Heart right ventricle (tissue), 16 donors: ENCODE measurements at regions not wholly inside any gene's neighbourhood (a gene's known extent, or its start where the extent isn't known, plus 50 kb on each side); places are given as distances from the start of the nearest gene placed in this dataset.

Experiments used
- ATAC-seq, 8 donors: fragments of 200-7000 bp; cut with Tn5 transposase; one replicate each; pipeline ENCODE4 v1.9.1; 2020; ENCODE audit warnings: mild to moderate bottlenecking in 8 of 8, moderate library complexity in 8 of 8, moderate number of reproducible peaks in 1 of 8
- DNase-seq, 2 donors: peaks; one replicate each; pipeline ENCODE4 v3.0.0-alpha.2; 2020
- H3K27ac ChIP-seq, 10 donors: fragments of 200-600 bp; sonication (generic) in 2 of 10; one replicate each; pipeline versions ENCODE4 v1.5.0 to v1.8.0; 2020 to 2022; ENCODE audit warnings: mild to moderate bottlenecking in 3 of 10
- H3K27me3 ChIP-seq, 7 donors: fragments of 200-600 bp; one replicate each; pipeline ENCODE4 v1.8.0; 2021 to 2022; ENCODE audit warnings: mild to moderate bottlenecking in 2 of 7
- H3K36me3 ChIP-seq, 9 donors: fragments of 200-600 bp; sonication (generic) in 1 of 9; one replicate each; pipeline versions ENCODE4 v1.5.0 to v1.8.0; 2020 to 2022; ENCODE audit warnings: mild to moderate bottlenecking in 2 of 9
- H3K4me1 ChIP-seq, 9 donors: fragments of 200-600 bp; sonication (generic) in 1 of 9; one replicate each; pipeline versions ENCODE4 v1.5.0 to v1.8.0; 2020 to 2022; ENCODE audit warnings: mild to moderate bottlenecking in 4 of 9
- H3K4me3 ChIP-seq, 10 donors: fragments of 200-600 bp; sonication (generic) in 2 of 10; one replicate each; pipeline versions ENCODE4 v1.5.0 to v1.8.0; 2020 to 2022; ENCODE audit warnings: mild to moderate bottlenecking in 7 of 10, moderate library complexity in 2 of 10
- H3K9me3 ChIP-seq, 11 donors: fragments of 200-600 bp in 10 of 11; sonication (generic) in 2 of 11; one replicate each; pipeline versions ENCODE4 v1.5.0 to v1.8.0; 2013 to 2022; ENCODE audit warnings: mild to moderate bottlenecking in 2 of 11, control low read depth in 1 of 11, moderate library complexity in 1 of 11
- CTCF ChIP-seq, 9 donors: fragments of 200-600 bp; sonication (generic) in 2 of 9; IDR thresholded peaks; one replicate each; pipeline versions ENCODE4 v1.5.0 to v1.8.0; 2021 to 2022; ENCODE audit warnings: antibody characterized with exemption in 9 of 9, mild to moderate bottlenecking in 5 of 9, moderate library complexity in 1 of 9
- WGBS, 2 donors: extraction: QIAGEN DNeasy Blood & Tissue Kit; methylation state at CpG; one replicate each; pipeline ENCODE4 v1.1.7; 2013; ENCODE audit warnings: inconsistent platforms in 1 of 2; 5-methylcytosine and 5-hydroxymethylcytosine counted together
- intact Hi-C, 10 donors: fragments of 100-400 bp; cut with DNase I; formaldehyde crosslinking; loops; one replicate each; pipeline versions ENCODE4 v1.11.1 to v1.14.2; 2022
- donor health status: Arrhythmogenic right ventricular cardiomyopathy.
- donor health status: ischemic (EF 13 %, LVEDD 7.1; RV severe dilation, severe dysfunction).
- donor health status: healthy with polysubstance abuse.
- donor health status: DM: no; HTN: yes; CAD: no.
- donor health status: DM: no; HTN: no; CAD: no.
- donor health status: ischemic (EF 25% LVEDD 6.9; RV normal size, moderate dysfunction).
- donor health status: ischemic (EF 25% LVEDD 5.7; RV mildly dilated, moderate dysfunction).
- donor health status: healthy.
- donor health status: DM: yes; HTN: yes; CAD: no.
- donor health status: Ischemic cardiomyopathy.
- donor health status: ischemic (EF 35%, LVEDD 5.7; RV mildly dilated, moderate dysfunction).
- donor health status: nonischemic (EF 11% LVEDD 7.7; RV severe dilation, severe dysfunction).
- donor health status: DM: yes; HTN: yes; CAD: no.
- donor health status: PGD.
- donor health status: ischemic (EF 29% LVEDD 5.4; RV normal size, mild dysfunction).
- donor health status: nonischemic (EF 23%, LVEDD 6.1; RV moderate dilation, normal function).

- H3K27ac ChIP-seq: no peak overlapping the region
- WGBS, 2 donors: 95 to 98% methylated on average over 4 of the region's 4 CpGs
- DNase-seq: no peak
- H3K36me3 ChIP-seq: no peaks in the 10 kb centered on the region
- peaks cover 0 to 32% (median 29%) of the 10 kb centered on the region in 9 donors for H3K4me1 ChIP-seq
- peaks cover 0 to 3% (median under 1%) of the 10 kb centered on the region in 11 donors for H3K9me3 ChIP-seq
- no peak overlapping the region for H3K4me3 ChIP-seq
- no peaks in the 10 kb centered on the region for H3K27me3 ChIP-seq
- intact Hi-C loops: loop anchor here in 3 of 10 donors (10.0 kb wide), 3 partner anchors 67 to 547 kb away; partner anchors contain the start of gene RYBP (in 1 of the 3)
- TF ChIP-seq CTCF (IDR thresholded peaks at IDR 0.05): no peak
- ATAC-seq: no peak
Measured at GRCh38 chr3:72277710-72278109, 492.8 kb upstream of the PROK2 start.

GRCh38 chr3:72276806-72277205, 491.9 kb upstream of the PROK2 start:
- no peaks in the 10 kb centered on the region for H3K36me3 ChIP-seq
- ATAC-seq (no peak), DNase-seq (no peak)
- H3K9me3 ChIP-seq: peaks cover 0 to 2% (median 0%) of the 10 kb centered on the region in 11 donors
- no peaks in the 10 kb centered on the region for H3K27me3 ChIP-seq
- intact Hi-C loops: loop anchor here in 3 of 10 donors (10.0 kb wide), 3 partner anchors 68 to 548 kb away; partner anchors contain the start of gene RYBP (in 1 of the 3)
- H3K4me1 ChIP-seq: peaks cover 0 to 38% (median 30%) of the 10 kb centered on the region in 9 donors
- no peak overlapping the region for H3K4me3 ChIP-seq
- 80 to 82% methylated on average over 3 of the region's 3 CpGs for WGBS, 2 donors
- no peak for TF ChIP-seq CTCF (IDR thresholded peaks at IDR 0.05)
- no peak overlapping the region for H3K27ac ChIP-seq

DNA sequence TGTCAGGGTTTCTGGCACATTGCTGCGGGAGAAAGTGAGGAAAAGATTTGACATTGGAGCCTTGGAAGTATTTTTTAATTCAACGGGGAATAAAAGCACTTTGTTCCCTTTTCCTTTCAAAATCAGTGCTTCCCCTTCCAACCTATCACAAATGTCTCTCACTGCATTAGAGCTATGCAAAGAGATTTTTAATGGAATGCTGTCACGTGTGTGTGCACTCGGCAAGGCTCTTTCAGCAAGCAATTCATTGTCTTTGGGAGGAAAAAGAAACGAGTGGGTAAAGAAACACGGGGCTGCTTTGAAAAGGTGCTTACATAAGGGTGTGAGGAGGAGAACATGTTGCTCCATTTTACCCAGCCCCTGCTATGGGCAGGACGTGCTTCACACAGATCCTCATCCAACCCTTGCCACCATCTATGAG, 490.4 kb upstream of the PROK2 start:
- Histone ChIP-seq H3K27me3 (no peaks in the 10 kb centered on the region), H3K4me1 (peaks cover 6 to 51% (median 40%) of the 10 kb centered on the region in 9 donors), H3K36me3 (no peaks in the 10 kb centered on the region), H3K27ac (peak overlapping the region in 2 of 10 donors; percentile 8 to 24), H3K9me3 (peaks cover 0 to 2% (median 0%) of the 10 kb centered on the region in 11 donors), H3K4me3 (no peak overlapping the region)
- intact Hi-C loops: loop anchor here in 3 of 10 donors (10.0 kb wide), 3 partner anchors 69 to 549 kb away; partner anchors contain the start of gene RYBP (in 1 of the 3)
- no peak for TF ChIP-seq CTCF (IDR thresholded peaks at IDR 0.05)
- DNase-seq: no peak
- ATAC-seq: no peak
- WGBS, 2 donors: 62 to 65% methylated on average over 7 of the region's 7 CpGs

DNA sequence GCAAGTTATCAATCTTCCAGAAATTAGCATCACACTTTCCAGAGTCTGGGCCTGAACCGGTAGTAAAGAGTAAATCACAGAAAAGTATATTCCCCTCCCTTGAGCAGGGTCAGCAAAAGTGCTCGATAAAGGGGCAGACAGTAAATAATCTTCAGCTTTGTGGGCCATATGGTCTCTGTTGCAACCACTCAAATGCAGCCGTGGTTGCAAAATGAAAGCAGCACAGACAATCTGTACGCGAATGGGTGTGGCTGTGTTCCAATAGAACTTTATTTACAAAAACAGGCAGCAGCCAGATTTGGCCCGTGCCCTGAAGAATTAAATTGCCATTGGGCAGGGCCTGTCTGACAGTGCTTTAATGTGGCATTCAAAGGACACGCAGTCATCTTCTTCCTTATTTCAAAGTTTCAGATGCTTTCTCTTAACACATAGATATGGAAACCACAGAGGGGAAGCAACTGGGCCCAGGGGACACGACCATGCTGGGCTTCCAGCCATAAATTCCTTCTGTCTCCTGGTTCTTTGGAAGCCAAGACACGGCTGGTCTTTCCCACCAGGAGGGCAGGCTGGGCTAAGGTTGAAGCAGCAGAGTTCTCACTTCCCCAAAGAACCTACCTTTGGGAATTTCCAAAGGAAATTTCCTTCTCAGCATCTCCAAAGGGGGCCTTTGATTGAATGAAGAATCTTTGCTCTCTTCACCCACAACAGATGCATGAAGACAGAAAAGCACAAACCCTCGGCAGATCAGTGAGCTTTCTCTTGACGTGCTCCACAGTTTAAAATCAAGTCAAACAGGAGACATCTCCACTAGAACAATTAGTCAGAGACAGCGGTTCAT, 489.8 kb upstream of the PROK2 start:
- no peak for TF ChIP-seq CTCF (IDR thresholded peaks at IDR 0.05)
- Histone ChIP-seq H3K4me3 (peak overlapping the region in 3 of 10 donors; percentile 11 to 27 (median 20)), H3K36me3 (no peaks in the 10 kb centered on the region), H3K4me1 (peaks cover 8 to 57% (median 47%) of the 10 kb centered on the region in 9 donors), H3K27me3 (no peaks in the 10 kb centered on the region), H3K9me3 (peaks cover 0 to 2% (median 0%) of the 10 kb centered on the region in 11 donors), H3K27ac (peak overlapping the region in 6 of 10 donors; percentile 6 to 24 (median 14))
- DNase-seq (peak in 1 of 2 donors; percentile 27), ATAC-seq (peak in 6 of 8 donors; percentile 10 to 53 (median 28))
- 30 to 45% methylated on average over 12 of the region's 12 CpGs for WGBS, 2 donors
- intact Hi-C loops: loop anchor here in 3 of 10 donors (5.0 to 10.0 kb wide), 4 partner anchors 70 to 550 kb away; partner anchors contain the start of gene RYBP (in 2 of the 3)
